Chondrocyte (in vitro differentiated cells): ENCODE measurements at regions not wholly inside any gene's neighbourhood (a gene's known extent, or its start where the extent isn't known, plus 50 kb on each side); places are given as distances from the start of the nearest gene placed in this dataset.

ENCODE experiments used
- DNase-seq: peaks from one replicate; pipeline ENCODE4 v3.0.0; 2021; ENCODE audit warnings: mixed read lengths, low spot score
- H3K27ac Mint-ChIP-seq: one replicate; pipeline ENCODE4 v1.8.0; 2021; ENCODE audit warnings: mild to moderate bottlenecking, moderate library complexity, mixed read lengths; ENCODE audit not compliant: unreplicated experiment
- H3K27me3 Mint-ChIP-seq: 2 replicates; pipeline ENCODE4 v1.8.0; 2021; ENCODE audit warnings: low read depth, mixed read lengths
- H3K36me3 Mint-ChIP-seq: 2 replicates; pipeline ENCODE4 v1.8.0; 2021; ENCODE audit warnings: low read depth, mixed read lengths
- H3K4me1 Mint-ChIP-seq: 2 replicates; pipeline ENCODE4 v1.8.0; 2021; ENCODE audit warnings: low read depth, mild to moderate bottlenecking, mixed read lengths
- H3K4me3 Mint-ChIP-seq: one replicate; pipeline ENCODE4 v1.8.0; 2021; ENCODE audit warnings: mild to moderate bottlenecking, moderate library complexity, mixed read lengths; ENCODE audit not compliant: unreplicated experiment
- H3K9me3 Mint-ChIP-seq: 2 replicates; pipeline ENCODE4 v1.8.0; 2021; ENCODE audit warnings: low read depth, mixed read lengths
- TF ChIP-seq, protein P1 (sequence below): fragments of 200-600 bp; sonication (generic); IDR thresholded peaks from 2 replicates; pipeline ENCODE4 v1.5.0; 2021; ENCODE audit warnings: antibody characterized with exemption, mild to moderate bottlenecking, moderate library complexity

- no peaks in the 10 kb centered on the region for H3K36me3 Mint-ChIP-seq
Measured at GRCh38 chrX:42615161-42615563, 162.8 kb downstream of the PPP1R2C start.

GRCh38 chrX:42606591-42606990, 171.4 kb downstream of the PPP1R2C start:
- Mint-ChIP-seq H3K27me3 (no peaks in the 10 kb centered on the region), H3K4me1 (no peaks in the 10 kb centered on the region), H3K4me3 (no peak overlapping the region), H3K36me3 (no peaks in the 10 kb centered on the region), H3K27ac (no peak overlapping the region), H3K9me3 (no peaks in the 10 kb centered on the region)
- TF ChIP-seq, protein P1, sequence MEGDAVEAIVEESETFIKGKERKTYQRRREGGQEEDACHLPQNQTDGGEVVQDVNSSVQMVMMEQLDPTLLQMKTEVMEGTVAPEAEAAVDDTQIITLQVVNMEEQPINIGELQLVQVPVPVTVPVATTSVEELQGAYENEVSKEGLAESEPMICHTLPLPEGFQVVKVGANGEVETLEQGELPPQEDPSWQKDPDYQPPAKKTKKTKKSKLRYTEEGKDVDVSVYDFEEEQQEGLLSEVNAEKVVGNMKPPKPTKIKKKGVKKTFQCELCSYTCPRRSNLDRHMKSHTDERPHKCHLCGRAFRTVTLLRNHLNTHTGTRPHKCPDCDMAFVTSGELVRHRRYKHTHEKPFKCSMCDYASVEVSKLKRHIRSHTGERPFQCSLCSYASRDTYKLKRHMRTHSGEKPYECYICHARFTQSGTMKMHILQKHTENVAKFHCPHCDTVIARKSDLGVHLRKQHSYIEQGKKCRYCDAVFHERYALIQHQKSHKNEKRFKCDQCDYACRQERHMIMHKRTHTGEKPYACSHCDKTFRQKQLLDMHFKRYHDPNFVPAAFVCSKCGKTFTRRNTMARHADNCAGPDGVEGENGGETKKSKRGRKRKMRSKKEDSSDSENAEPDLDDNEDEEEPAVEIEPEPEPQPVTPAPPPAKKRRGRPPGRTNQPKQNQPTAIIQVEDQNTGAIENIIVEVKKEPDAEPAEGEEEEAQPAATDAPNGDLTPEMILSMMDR = no peak
- DNase-seq = no peak

More at GRCh38 chrX:42615161-42615563, 162.8 kb downstream of the PPP1R2C start:
- no peak overlapping the region for H3K4me3 Mint-ChIP-seq
- H3K4me1 Mint-ChIP-seq = no peaks in the 10 kb centered on the region
- peaks cover 2% of the 10 kb centered on the region for H3K27me3 Mint-ChIP-seq
- no peak for DNase-seq
- TF ChIP-seq, protein P1 = no peak
- no peak overlapping the region for H3K27ac Mint-ChIP-seq
- H3K9me3 Mint-ChIP-seq = peaks cover 5% of the 10 kb centered on the region

GRCh38 chrX:42604302-42604701, 173.7 kb downstream of the PPP1R2C start:
- no peaks in the 10 kb centered on the region for H3K9me3 Mint-ChIP-seq
- TF ChIP-seq, protein P1 = no peak
- DNase-seq = no peak
- H3K4me3 Mint-ChIP-seq = no peak overlapping the region
- no peak overlapping the region for H3K27ac Mint-ChIP-seq
- no peaks in the 10 kb centered on the region for H3K36me3 Mint-ChIP-seq
- H3K4me1 Mint-ChIP-seq = no peaks in the 10 kb centered on the region
- H3K27me3 Mint-ChIP-seq = no peaks in the 10 kb centered on the region

DNA sequence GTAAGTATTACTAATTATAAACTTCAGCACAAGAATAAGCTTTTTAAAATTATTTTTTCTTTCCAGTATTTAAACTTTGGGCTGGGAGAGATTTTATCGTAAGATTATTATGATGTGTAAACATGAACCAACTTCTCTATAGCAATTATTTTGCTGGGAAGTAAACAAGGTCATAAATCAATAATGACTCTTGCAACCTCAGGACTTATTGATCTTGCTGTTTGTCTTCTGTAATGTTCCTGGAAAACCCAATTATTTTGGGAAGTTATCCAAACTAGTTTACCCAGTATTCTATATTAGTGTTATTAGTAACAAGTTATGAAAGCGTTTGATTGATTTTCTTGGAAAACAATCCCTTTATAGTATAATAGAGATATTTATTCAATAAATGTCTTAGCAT, 174.9 kb downstream of the PPP1R2C start:
- Mint-ChIP-seq H3K27me3 (no peaks in the 10 kb centered on the region), H3K27ac (no peak overlapping the region), H3K4me3 (no peak overlapping the region), H3K9me3 (no peaks in the 10 kb centered on the region), H3K4me1 (no peaks in the 10 kb centered on the region), H3K36me3 (no peaks in the 10 kb centered on the region)
- DNase-seq = no peak
- TF ChIP-seq, protein P1 = no peak

DNA sequence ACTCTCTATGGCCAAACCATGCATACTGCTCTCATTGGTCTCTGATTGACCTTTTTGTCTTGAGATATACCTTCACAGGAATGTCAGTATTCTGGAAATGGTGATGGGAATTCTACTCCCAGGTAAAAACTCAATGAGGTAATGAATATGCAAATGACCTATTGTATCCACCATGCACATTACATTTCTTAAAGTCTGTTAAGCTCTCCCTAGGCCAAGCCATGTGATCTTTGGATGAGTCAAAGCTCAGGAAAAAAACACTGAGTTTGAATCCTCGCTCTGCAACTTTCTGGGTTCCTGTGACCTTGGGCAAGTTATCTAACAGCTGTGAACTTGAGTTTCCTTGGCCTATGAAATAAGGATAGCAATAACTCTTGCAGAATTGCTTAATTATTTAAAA, 175.4 kb downstream of the PPP1R2C start:
- Mint-ChIP-seq H3K27ac (no peak overlapping the region), H3K9me3 (no peaks in the 10 kb centered on the region), H3K4me3 (no peak overlapping the region), H3K36me3 (no peaks in the 10 kb centered on the region), H3K27me3 (no peaks in the 10 kb centered on the region), H3K4me1 (no peaks in the 10 kb centered on the region)
- TF ChIP-seq, protein P1 = no peak
- DNase-seq = no peak
